ENCODE measurements at regions not wholly inside any gene's neighbourhood (a gene's known extent, or its start where the extent isn't known, plus 50 kb on each side); places are given as distances from the start of the nearest gene placed in this dataset.

- H3K4me1 ChIP-seq (ENCODE audit: insufficient read depth, low read length), result no peaks in the 10 kb centered on the region
- H3K4me3 ChIP-seq (ENCODE audit: insufficient read depth, low read depth, low read length), result no peak overlapping the region
- H3K27ac ChIP-seq (ENCODE audit: low read depth, low read length), result no peak overlapping the region
- FAIRE-seq, result no peak
- no peak overlapping the region for H2AFZ ChIP-seq (ENCODE audit: low read depth, low read length)
- Mint-ChIP-seq H3K36me3 (ENCODE audit: low read depth, unreplicated experiment) (no peaks in the 10 kb centered on the region), H3K4me1 (ENCODE audit: low read depth, unreplicated experiment) (no peaks in the 10 kb centered on the region), H3K27ac (ENCODE audit: unreplicated experiment) (no peak overlapping the region), H3K9me3 (ENCODE audit: unreplicated experiment) (peaks cover 2% of the 10 kb centered on the region), H3K27me3 (ENCODE audit: low read depth, unreplicated experiment) (peaks cover 2% of the 10 kb centered on the region), H3K4me3 (ENCODE audit: unreplicated experiment) (no peak overlapping the region)
- no peaks in the 10 kb centered on the region for H3K36me3 ChIP-seq (ENCODE audit: insufficient read depth, low read length)
- DNase-seq (ENCODE audit: low read depth), result no peak
- H3K9me3 ChIP-seq (ENCODE audit: insufficient read depth, low read depth, low read length), result no peaks in the 10 kb centered on the region
- no peaks in the 10 kb centered on the region for H3K27me3 ChIP-seq (ENCODE audit: insufficient read depth, low read length)
- H3K9ac ChIP-seq (ENCODE audit: low read length), result no peak overlapping the region
- H4K20me1 ChIP-seq (ENCODE audit: insufficient read depth, low read length), result no peaks in the 10 kb centered on the region
- no peak for TF ChIP-seq CTCF (IDR thresholded peaks at IDR 0.05; ENCODE audit: insufficient read depth, low read depth, low read length)
- TF ChIP-seq EZH2 (IDR thresholded peaks at IDR 0.05; ENCODE audit: insufficient read depth, low read length), result no peak
- no peaks in the 10 kb centered on the region for H3K79me2 ChIP-seq (ENCODE audit: insufficient read depth, low read length)
- H3K4me2 ChIP-seq (ENCODE audit: low read length), result no peak overlapping the region
Measured at GRCh38 chr7:43011879-43012278, 79.7 kb downstream of the MRPL32 start.

- peaks cover 2% of the 10 kb centered on the region for H3K9me3 Mint-ChIP-seq (ENCODE audit: unreplicated experiment)
- H3K4me1 Mint-ChIP-seq (ENCODE audit: low read depth, unreplicated experiment), result no peaks in the 10 kb centered on the region
- H3K4me2 ChIP-seq (ENCODE audit: low read length), result no peak overlapping the region
- H3K27me3 Mint-ChIP-seq (ENCODE audit: low read depth, unreplicated experiment), result peaks cover 2% of the 10 kb centered on the region
- DNase-seq (ENCODE audit: low read depth) (no peak), FAIRE-seq (no peak)
- no peaks in the 10 kb centered on the region for H3K27me3 ChIP-seq (ENCODE audit: insufficient read depth, low read length)
- H3K36me3 Mint-ChIP-seq (ENCODE audit: low read depth, unreplicated experiment), result no peaks in the 10 kb centered on the region
- H3K9ac ChIP-seq (ENCODE audit: low read length), result no peak overlapping the region
- H4K20me1 ChIP-seq (ENCODE audit: insufficient read depth, low read length), result no peaks in the 10 kb centered on the region
- H2AFZ ChIP-seq (ENCODE audit: low read depth, low read length), result no peak overlapping the region
- no peak overlapping the region for H3K27ac Mint-ChIP-seq (ENCODE audit: unreplicated experiment)
- no peaks in the 10 kb centered on the region for H3K9me3 ChIP-seq (ENCODE audit: insufficient read depth, low read depth, low read length)
- H3K79me2 ChIP-seq (ENCODE audit: insufficient read depth, low read length), result no peaks in the 10 kb centered on the region
- H3K27ac ChIP-seq (ENCODE audit: low read depth, low read length), result no peak overlapping the region
- no peak overlapping the region for H3K4me3 ChIP-seq (ENCODE audit: insufficient read depth, low read depth, low read length)
- H3K4me3 Mint-ChIP-seq (ENCODE audit: unreplicated experiment), result no peak overlapping the region
- no peaks in the 10 kb centered on the region for H3K4me1 ChIP-seq (ENCODE audit: insufficient read depth, low read length)
- H3K36me3 ChIP-seq (ENCODE audit: insufficient read depth, low read length), result no peaks in the 10 kb centered on the region
- no peak for TF ChIP-seq CTCF (IDR thresholded peaks at IDR 0.05; ENCODE audit: insufficient read depth, low read depth, low read length)
- no peak for TF ChIP-seq EZH2 (IDR thresholded peaks at IDR 0.05; ENCODE audit: insufficient read depth, low read length)
Measured at GRCh38 chr7:43014406-43014805, 82.2 kb downstream of the MRPL32 start.

- DNase-seq (ENCODE audit: low read depth) (no peak), FAIRE-seq (no peak)
- H3K36me3 Mint-ChIP-seq (ENCODE audit: low read depth, unreplicated experiment), result no peaks in the 10 kb centered on the region
- Histone ChIP-seq H3K4me1 (ENCODE audit: insufficient read depth, low read length) (no peaks in the 10 kb centered on the region), H3K36me3 (ENCODE audit: insufficient read depth, low read length) (no peaks in the 10 kb centered on the region), H3K27me3 (ENCODE audit: insufficient read depth, low read length) (no peaks in the 10 kb centered on the region), H3K27ac (ENCODE audit: low read depth, low read length) (no peak overlapping the region), H3K9me3 (ENCODE audit: insufficient read depth, low read depth, low read length) (no peaks in the 10 kb centered on the region), H3K4me2 (ENCODE audit: low read length) (no peak overlapping the region), H3K79me2 (ENCODE audit: insufficient read depth, low read length) (no peaks in the 10 kb centered on the region), H3K9ac (ENCODE audit: low read length) (no peak overlapping the region), H3K4me3 (ENCODE audit: insufficient read depth, low read depth, low read length) (no peak overlapping the region), H4K20me1 (ENCODE audit: insufficient read depth, low read length) (no peaks in the 10 kb centered on the region), H2AFZ (ENCODE audit: low read depth, low read length) (no peak overlapping the region)
- H3K4me1 Mint-ChIP-seq (ENCODE audit: low read depth, unreplicated experiment), result no peaks in the 10 kb centered on the region
- H3K9me3 Mint-ChIP-seq (ENCODE audit: unreplicated experiment), result peaks cover 2% of the 10 kb centered on the region
- H3K4me3 Mint-ChIP-seq (ENCODE audit: unreplicated experiment), result no peak overlapping the region
- H3K27ac Mint-ChIP-seq (ENCODE audit: unreplicated experiment), result no peak overlapping the region
- TF ChIP-seq CTCF (IDR thresholded peaks at IDR 0.05; ENCODE audit: insufficient read depth, low read depth, low read length) (no peak), EZH2 (IDR thresholded peaks at IDR 0.05; ENCODE audit: insufficient read depth, low read length) (no peak)
- H3K27me3 Mint-ChIP-seq (ENCODE audit: low read depth, unreplicated experiment), result peaks cover 2% of the 10 kb centered on the region
Measured at GRCh38 chr7:43015301-43015700, 83.1 kb downstream of the MRPL32 start.

All from astrocyte (in vitro differentiated cells and primary cell).